ENCODE measurements at regions not wholly inside any gene's neighbourhood (a gene's known extent, or its start where the extent isn't known, plus 50 kb on each side); places are given as distances from the start of the nearest gene placed in this dataset.

DNA sequence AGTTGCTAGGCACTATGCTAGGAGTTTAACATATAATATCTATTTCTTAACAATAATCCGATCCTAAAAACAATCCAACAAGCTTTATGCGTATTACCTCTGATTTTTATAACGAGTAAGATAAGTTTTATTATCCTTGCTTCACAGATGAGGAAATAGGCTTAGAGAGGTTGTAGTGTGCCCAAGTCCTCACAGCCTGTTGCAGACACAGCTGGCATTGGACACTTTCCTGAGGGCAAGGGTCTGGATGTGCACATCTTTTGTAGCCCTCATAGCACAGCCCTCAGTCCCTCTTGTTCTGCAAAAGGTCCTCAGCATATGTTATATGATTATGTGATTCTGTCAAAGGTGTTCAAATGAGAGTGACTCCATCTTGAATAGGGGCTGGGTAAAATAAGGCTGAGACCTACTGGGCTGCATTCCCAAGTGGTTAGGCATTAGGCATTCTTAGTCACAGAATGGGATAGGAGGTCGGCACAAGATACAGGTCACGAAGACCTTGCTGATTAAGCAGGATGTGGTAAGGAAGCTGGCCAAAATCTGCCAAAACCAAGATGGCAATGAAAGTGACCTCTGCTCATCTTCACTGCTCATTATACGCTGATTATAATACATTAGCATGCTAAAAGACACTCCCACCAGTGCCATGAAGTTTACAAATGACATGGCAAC is 75.7 kb upstream of the F3 start:
- H3K27me3 Mint-ChIP-seq: no peaks in the 10 kb centered on the region
- H3K9me3 Mint-ChIP-seq: peaks cover 0 to 8% (median 3%) of the 10 kb centered on the region in 7 donors
- no peak for DNase-seq
- no peak overlapping the region for H3K4me3 ChIP-seq (ENCODE audit: low read depth, low read length)
- no peaks in the 10 kb centered on the region for H3K36me3 ChIP-seq (ENCODE audit: control insufficient read depth, insufficient read depth, low read length)
- H3K9me3 ChIP-seq (ENCODE audit: control insufficient read depth in 2 of 2, low read length in 2 of 2): no peaks in the 10 kb centered on the region
- no peaks in the 10 kb centered on the region for H3K27me3 ChIP-seq (ENCODE audit: control insufficient read depth, insufficient read depth, low read length)
- no peak overlapping the region for H3K27ac Mint-ChIP-seq
- no peaks in the 10 kb centered on the region for H3K4me1 ChIP-seq (ENCODE audit: control insufficient read depth, insufficient read depth, low read length, poor library complexity, severe bottlenecking)
- no peak overlapping the region for H3K4me3 Mint-ChIP-seq
- H3K36me3 Mint-ChIP-seq: no peaks in the 10 kb centered on the region
- ATAC-seq (ENCODE audit: low read depth in 2 of 2): no peak
- no peaks in the 10 kb centered on the region for H3K4me1 Mint-ChIP-seq
- H3K27ac ChIP-seq (ENCODE audit: insufficient read depth, low read length, poor library complexity, severe bottlenecking): no peak overlapping the region

- peaks cover 0 to 8% (median 3%) of the 10 kb centered on the region in 7 donors for H3K9me3 Mint-ChIP-seq
- no peaks in the 10 kb centered on the region for H3K4me1 Mint-ChIP-seq
- H3K27ac Mint-ChIP-seq: no peak overlapping the region
- Histone ChIP-seq H3K9me3 (ENCODE audit: control insufficient read depth in 2 of 2, low read length in 2 of 2) (no peaks in the 10 kb centered on the region), H3K36me3 (ENCODE audit: control insufficient read depth, insufficient read depth, low read length) (no peaks in the 10 kb centered on the region), H3K27ac (ENCODE audit: insufficient read depth, low read length, poor library complexity, severe bottlenecking) (no peak overlapping the region), H3K4me1 (ENCODE audit: control insufficient read depth, insufficient read depth, low read length, poor library complexity, severe bottlenecking) (no peaks in the 10 kb centered on the region), H3K4me3 (ENCODE audit: low read depth, low read length) (no peak overlapping the region), H3K27me3 (ENCODE audit: control insufficient read depth, insufficient read depth, low read length) (no peaks in the 10 kb centered on the region)
- no peak overlapping the region for H3K4me3 Mint-ChIP-seq
- DNase-seq (no peak), ATAC-seq (ENCODE audit: low read depth in 2 of 2) (no peak)
- H3K27me3 Mint-ChIP-seq: no peaks in the 10 kb centered on the region
- no peaks in the 10 kb centered on the region for H3K36me3 Mint-ChIP-seq
These were observed 74.9 kb upstream of the F3 start for GRCh38 chr1:94616506-94616905.

GRCh38 chr1:94614996-94615395 is 73.4 kb upstream of the F3 start:
- Mint-ChIP-seq H3K27ac (no peak overlapping the region), H3K9me3 (peaks cover 0 to 8% (median 3%) of the 10 kb centered on the region in 7 donors), H3K4me3 (no peak overlapping the region), H3K4me1 (no peaks in the 10 kb centered on the region), H3K36me3 (no peaks in the 10 kb centered on the region), H3K27me3 (no peaks in the 10 kb centered on the region)
- Histone ChIP-seq H3K27me3 (ENCODE audit: control insufficient read depth, insufficient read depth, low read length) (no peaks in the 10 kb centered on the region), H3K9me3 (ENCODE audit: control insufficient read depth in 2 of 2, low read length in 2 of 2) (no peaks in the 10 kb centered on the region), H3K4me1 (ENCODE audit: control insufficient read depth, insufficient read depth, low read length, poor library complexity, severe bottlenecking) (no peaks in the 10 kb centered on the region), H3K36me3 (ENCODE audit: control insufficient read depth, insufficient read depth, low read length) (no peaks in the 10 kb centered on the region), H3K27ac (ENCODE audit: insufficient read depth, low read length, poor library complexity, severe bottlenecking) (no peak overlapping the region), H3K4me3 (ENCODE audit: low read depth, low read length) (no peak overlapping the region)
- DNase-seq (no peak), ATAC-seq (ENCODE audit: low read depth in 2 of 2) (no peak)

GRCh38 chr1:94614168-94614815 is 72.7 kb upstream of the F3 start:
- Mint-ChIP-seq H3K27me3 (no peaks in the 10 kb centered on the region), H3K27ac (no peak overlapping the region), H3K4me1 (no peaks in the 10 kb centered on the region), H3K9me3 (peaks cover 0 to 8% (median 3%) of the 10 kb centered on the region in 7 donors), H3K4me3 (no peak overlapping the region), H3K36me3 (no peaks in the 10 kb centered on the region)
- no peak for DNase-seq
- Histone ChIP-seq H3K4me1 (ENCODE audit: control insufficient read depth, insufficient read depth, low read length, poor library complexity, severe bottlenecking) (no peaks in the 10 kb centered on the region), H3K9me3 (ENCODE audit: control insufficient read depth in 2 of 2, low read length in 2 of 2) (no peaks in the 10 kb centered on the region), H3K27me3 (ENCODE audit: control insufficient read depth, insufficient read depth, low read length) (no peaks in the 10 kb centered on the region), H3K36me3 (ENCODE audit: control insufficient read depth, insufficient read depth, low read length) (no peaks in the 10 kb centered on the region), H3K4me3 (ENCODE audit: low read depth, low read length) (no peak overlapping the region), H3K27ac (ENCODE audit: insufficient read depth, low read length, poor library complexity, severe bottlenecking) (no peak overlapping the region)
- no peak for ATAC-seq (ENCODE audit: low read depth in 2 of 2)

DNA sequence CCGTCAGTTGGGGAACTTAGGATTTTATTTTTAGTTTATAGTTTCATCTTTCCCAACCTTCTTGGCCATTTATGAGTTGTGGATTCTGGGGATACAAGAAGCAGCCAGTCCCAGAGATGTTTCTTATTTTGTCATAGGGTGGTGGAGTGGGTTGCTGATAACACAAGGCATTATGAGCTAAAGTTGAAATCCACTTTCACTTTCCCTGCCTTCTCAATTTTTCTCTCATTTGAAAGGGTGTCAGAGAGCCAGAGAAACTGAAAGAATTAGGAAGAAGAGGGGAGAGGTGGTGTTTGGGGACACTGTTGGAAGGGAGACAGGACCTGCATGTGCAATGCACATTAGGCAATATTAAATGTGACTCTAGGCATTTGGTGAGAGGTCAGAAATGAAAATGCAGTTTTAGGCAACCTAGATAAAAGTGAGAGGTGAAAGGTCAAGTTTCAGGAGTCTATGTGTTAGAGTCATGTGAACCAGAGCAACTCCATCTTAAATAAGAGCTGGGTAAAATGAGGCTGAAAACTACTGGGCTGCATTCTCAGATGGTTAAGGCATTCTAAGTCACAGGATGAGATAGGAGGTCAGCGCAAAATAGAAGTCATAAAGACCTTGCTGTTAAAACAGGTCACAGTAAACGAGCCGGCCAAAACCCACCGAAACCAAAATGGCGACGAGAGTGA is 71.1 kb upstream of the F3 start:
- no peaks in the 10 kb centered on the region for H3K36me3 Mint-ChIP-seq
- no peaks in the 10 kb centered on the region for H3K4me1 Mint-ChIP-seq
- DNase-seq: no peak
- peaks cover 0 to 2% (median 0%) of the 10 kb centered on the region in 7 donors for H3K9me3 Mint-ChIP-seq
- peak overlapping the region in 1 of 3 donors; percentile 20 for H3K27ac Mint-ChIP-seq
- no peaks in the 10 kb centered on the region for H3K27me3 Mint-ChIP-seq
- no peak overlapping the region for H3K27ac ChIP-seq (ENCODE audit: insufficient read depth, low read length, poor library complexity, severe bottlenecking)
- H3K4me1 ChIP-seq (ENCODE audit: control insufficient read depth, insufficient read depth, low read length, poor library complexity, severe bottlenecking): no peaks in the 10 kb centered on the region
- no peaks in the 10 kb centered on the region for H3K36me3 ChIP-seq (ENCODE audit: control insufficient read depth, insufficient read depth, low read length)
- no peaks in the 10 kb centered on the region for H3K9me3 ChIP-seq (ENCODE audit: control insufficient read depth in 2 of 2, low read length in 2 of 2)
- H3K4me3 Mint-ChIP-seq: no peak overlapping the region
- no peaks in the 10 kb centered on the region for H3K27me3 ChIP-seq (ENCODE audit: control insufficient read depth, insufficient read depth, low read length)
- no peak for ATAC-seq (ENCODE audit: low read depth in 2 of 2)
- H3K4me3 ChIP-seq (ENCODE audit: low read depth, low read length): no peak overlapping the region

DNA sequence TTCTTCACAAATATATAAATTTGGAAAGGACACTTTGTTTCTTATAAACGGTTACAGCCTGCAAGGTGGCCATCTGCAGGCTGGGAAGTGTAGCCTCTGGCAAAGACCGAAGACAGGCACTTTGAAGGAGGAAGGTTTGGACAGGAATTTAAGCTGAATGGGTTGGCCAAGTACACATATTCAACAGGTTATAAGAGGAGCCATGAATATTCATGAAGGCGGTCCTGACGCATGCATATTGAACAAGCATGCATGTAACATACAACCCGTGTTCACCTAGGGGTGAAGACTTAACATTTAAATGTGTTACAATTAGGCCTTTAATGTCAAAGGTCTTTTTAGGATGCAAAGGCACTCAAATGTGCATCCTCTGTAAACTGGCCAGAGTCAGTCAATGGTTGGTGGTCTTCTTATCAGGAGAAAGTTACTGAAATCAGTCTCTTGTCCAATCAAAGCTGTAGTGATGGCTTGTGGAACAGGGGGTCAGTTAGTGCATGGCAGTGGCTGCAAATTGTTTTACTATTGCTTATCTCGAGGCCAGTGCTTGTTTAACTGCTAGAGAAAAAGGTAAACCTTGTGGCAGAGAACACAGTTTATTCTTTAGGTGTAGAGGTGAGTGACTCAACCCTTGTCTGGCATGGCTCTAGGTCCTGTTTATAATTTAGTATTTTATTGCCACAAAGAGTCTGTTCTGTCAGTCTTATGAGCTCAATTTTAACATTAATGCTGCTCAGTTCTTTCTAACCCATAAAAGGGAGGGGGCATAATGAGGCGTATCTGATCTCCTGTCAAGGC is 70.3 kb upstream of the F3 start:
- Histone ChIP-seq H3K9me3 (ENCODE audit: control insufficient read depth in 2 of 2, low read length in 2 of 2) (no peaks in the 10 kb centered on the region), H3K27me3 (ENCODE audit: control insufficient read depth, insufficient read depth, low read length) (no peaks in the 10 kb centered on the region), H3K4me3 (ENCODE audit: low read depth, low read length) (no peak overlapping the region), H3K4me1 (ENCODE audit: control insufficient read depth, insufficient read depth, low read length, poor library complexity, severe bottlenecking) (no peaks in the 10 kb centered on the region), H3K27ac (ENCODE audit: insufficient read depth, low read length, poor library complexity, severe bottlenecking) (no peak overlapping the region), H3K36me3 (ENCODE audit: control insufficient read depth, insufficient read depth, low read length) (no peaks in the 10 kb centered on the region)
- H3K36me3 Mint-ChIP-seq: no peaks in the 10 kb centered on the region
- no peaks in the 10 kb centered on the region for H3K27me3 Mint-ChIP-seq
- H3K9me3 Mint-ChIP-seq: peaks cover 0 to 2% (median 0%) of the 10 kb centered on the region in 7 donors
- H3K4me3 Mint-ChIP-seq: no peak overlapping the region
- no peak for DNase-seq
- ATAC-seq (ENCODE audit: low read depth in 2 of 2): no peak
- H3K4me1 Mint-ChIP-seq: no peaks in the 10 kb centered on the region
- peak overlapping the region in 1 of 3 donors; percentile 20 for H3K27ac Mint-ChIP-seq

- ATAC-seq (ENCODE audit: low read depth in 2 of 2) (no peak), DNase-seq (no peak)
- no peaks in the 10 kb centered on the region for H3K27me3 Mint-ChIP-seq
- Histone ChIP-seq H3K4me1 (ENCODE audit: control insufficient read depth, insufficient read depth, low read length, poor library complexity, severe bottlenecking) (no peaks in the 10 kb centered on the region), H3K27ac (ENCODE audit: insufficient read depth, low read length, poor library complexity, severe bottlenecking) (no peak overlapping the region), H3K36me3 (ENCODE audit: control insufficient read depth, insufficient read depth, low read length) (no peaks in the 10 kb centered on the region), H3K4me3 (ENCODE audit: low read depth, low read length) (no peak overlapping the region), H3K9me3 (ENCODE audit: control insufficient read depth in 2 of 2, low read length in 2 of 2) (no peaks in the 10 kb centered on the region), H3K27me3 (ENCODE audit: control insufficient read depth, insufficient read depth, low read length) (no peaks in the 10 kb centered on the region)
- H3K27ac Mint-ChIP-seq: no peak overlapping the region
- H3K4me1 Mint-ChIP-seq: no peaks in the 10 kb centered on the region
- H3K4me3 Mint-ChIP-seq: no peak overlapping the region
- peaks cover 0 to 5% (median 0%) of the 10 kb centered on the region in 7 donors for H3K9me3 Mint-ChIP-seq
- H3K36me3 Mint-ChIP-seq: no peaks in the 10 kb centered on the region
These were observed 68.1 kb upstream of the F3 start for GRCh38 chr1:94609619-94610018.

Measured in CD4-positive, CD25-positive, alpha-beta regulatory T cell (primary cell).